Loucy (cell line): ENCODE measurements at regions not wholly inside any gene's neighbourhood (a gene's known extent, or its start where the extent isn't known, plus 50 kb on each side); places are given as distances from the start of the nearest gene placed in this dataset.

Experiments used
- H2AFZ ChIP-seq: fragments of 200-600 bp; sonication (generic); 2 replicates; pipeline ENCODE4 v1.6.0; 2016; ENCODE audit warnings: antibody characterized with exemption, mild to moderate bottlenecking, low read length, moderate library complexity
- H3F3A ChIP-seq: fragments of 200-600 bp; 2 replicates; pipeline ENCODE4 v1.6.0; 2016; ENCODE audit warnings: antibody characterized with exemption, low read depth, mild to moderate bottlenecking
- H3K27me3 ChIP-seq: fragments of 200-600 bp; sonication (generic); 2 replicates; pipeline ENCODE4 v1.6.1; 2014; ENCODE audit warnings: low read length, mild to moderate bottlenecking; ENCODE audit not compliant: insufficient read depth, poor library complexity, severe bottlenecking
- H3K36me3 ChIP-seq: fragments of 200-600 bp; sonication (generic); 2 replicates; pipeline ENCODE4 v1.6.1; 2016; ENCODE audit warnings: low read length; ENCODE audit not compliant: insufficient read depth
- H3K4me1 ChIP-seq: fragments of 200-600 bp; sonication (generic); 2 replicates; pipeline ENCODE4 v1.5.1; 2014; ENCODE audit warnings: low read length, mild to moderate bottlenecking; ENCODE audit not compliant: insufficient read depth, poor library complexity, severe bottlenecking
- H3K4me2 ChIP-seq: fragments of 200-600 bp; sonication (generic); 2 replicates; pipeline ENCODE4 v1.6.0; 2014; ENCODE audit warnings: antibody characterized with exemption, low read length, low read depth, mild to moderate bottlenecking; ENCODE audit not compliant: poor library complexity, severe bottlenecking
- H3K4me3 ChIP-seq: fragments of 200-600 bp; sonication (generic); 2 replicates; pipeline ENCODE4 v1.5.1; 2014; ENCODE audit warnings: low read length, mild to moderate bottlenecking, mixed read lengths; ENCODE audit not compliant: poor library complexity, severe bottlenecking
- H3K79me2 ChIP-seq: fragments of 200-600 bp; sonication (generic); 2 replicates; pipeline ENCODE4 v1.6.1; 2014; ENCODE audit warnings: low read length; ENCODE audit not compliant: insufficient read depth
- H3K9ac ChIP-seq: fragments of 200-600 bp; sonication (generic); 2 replicates; pipeline ENCODE4 v1.6.0; 2014; ENCODE audit warnings: mild to moderate bottlenecking, low read depth, low read length, moderate library complexity; ENCODE audit not compliant: poor library complexity, severe bottlenecking
- H3K9me2 ChIP-seq: fragments of 200-600 bp; sonication (generic); replicated peaks from 2 replicates; pipeline ENCODE4 v1.6.1; 2016; ENCODE audit warnings: low read depth, low read length, mixed read lengths
- H3K9me3 ChIP-seq: fragments of 200-600 bp; sonication (generic); 2 replicates; pipeline ENCODE4 v1.6.1; 2014; ENCODE audit warnings: mild to moderate bottlenecking, antibody characterized with exemption, low read length, low read depth; ENCODE audit not compliant: insufficient read depth
- H4K20me1 ChIP-seq: fragments of 200-600 bp; sonication (generic); 2 replicates; pipeline ENCODE4 v1.6.0; 2014; ENCODE audit warnings: antibody characterized with exemption, low read length, mild to moderate bottlenecking; ENCODE audit not compliant: insufficient read depth, poor library complexity, severe bottlenecking
- EZH2phosphoT487 ChIP-seq: fragments of 200-600 bp; IDR thresholded peaks from 2 replicates; pipeline ENCODE4 v1.6.1; 2018; ENCODE audit warnings: antibody characterized with exemption, mild to moderate bottlenecking, moderate library complexity, borderline replicate concordance
- TF ChIP-seq, protein P1 (sequence below): fragments of 200-600 bp; sonication (generic); conservative IDR thresholded peaks from 2 replicates; pipeline ENCODE4 v1.5.1; 2014; ENCODE audit warnings: mild to moderate bottlenecking, antibody characterized with exemption, low read length

GRCh38 chr22:22094921-22095320, 112.3 kb upstream of the TOP3B start:
- Histone ChIP-seq H3K9me3 (no peaks in the 10 kb centered on the region), H3K4me3 (no peak overlapping the region), H3K27me3 (peaks cover 24% of the 10 kb centered on the region), H3K9ac (no peak overlapping the region), H3K36me3 (no peaks in the 10 kb centered on the region), H3K9me2 (no peaks in the 10 kb centered on the region), H4K20me1 (no peaks in the 10 kb centered on the region), H3K4me1 (no peaks in the 10 kb centered on the region), H3K79me2 (no peaks in the 10 kb centered on the region), H2AFZ (no peak overlapping the region), H3F3A (no peaks in the 10 kb centered on the region), H3K4me2 (no peak overlapping the region)
- TF ChIP-seq, protein P1, sequence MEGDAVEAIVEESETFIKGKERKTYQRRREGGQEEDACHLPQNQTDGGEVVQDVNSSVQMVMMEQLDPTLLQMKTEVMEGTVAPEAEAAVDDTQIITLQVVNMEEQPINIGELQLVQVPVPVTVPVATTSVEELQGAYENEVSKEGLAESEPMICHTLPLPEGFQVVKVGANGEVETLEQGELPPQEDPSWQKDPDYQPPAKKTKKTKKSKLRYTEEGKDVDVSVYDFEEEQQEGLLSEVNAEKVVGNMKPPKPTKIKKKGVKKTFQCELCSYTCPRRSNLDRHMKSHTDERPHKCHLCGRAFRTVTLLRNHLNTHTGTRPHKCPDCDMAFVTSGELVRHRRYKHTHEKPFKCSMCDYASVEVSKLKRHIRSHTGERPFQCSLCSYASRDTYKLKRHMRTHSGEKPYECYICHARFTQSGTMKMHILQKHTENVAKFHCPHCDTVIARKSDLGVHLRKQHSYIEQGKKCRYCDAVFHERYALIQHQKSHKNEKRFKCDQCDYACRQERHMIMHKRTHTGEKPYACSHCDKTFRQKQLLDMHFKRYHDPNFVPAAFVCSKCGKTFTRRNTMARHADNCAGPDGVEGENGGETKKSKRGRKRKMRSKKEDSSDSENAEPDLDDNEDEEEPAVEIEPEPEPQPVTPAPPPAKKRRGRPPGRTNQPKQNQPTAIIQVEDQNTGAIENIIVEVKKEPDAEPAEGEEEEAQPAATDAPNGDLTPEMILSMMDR: no peak
- no peak for TF ChIP-seq EZH2phosphoT487

DNA sequence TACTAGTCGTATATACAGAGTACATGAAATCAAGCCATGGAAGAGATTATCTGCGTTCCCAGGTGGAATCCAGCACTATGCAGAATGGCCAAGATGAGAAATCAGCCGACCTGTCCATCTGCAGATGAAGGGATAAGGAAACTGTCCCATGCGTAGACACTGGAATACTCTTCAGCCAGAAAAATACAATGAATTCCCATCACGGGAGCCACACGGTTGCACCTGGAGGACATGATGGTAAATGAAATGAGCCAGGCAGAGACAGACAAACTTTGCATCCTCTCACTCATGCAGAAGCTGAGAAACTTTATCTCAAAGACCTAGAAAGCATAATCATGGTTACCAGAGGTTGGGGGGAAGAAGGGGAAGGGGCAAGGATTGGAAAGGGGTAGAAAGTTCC, 111.9 kb upstream of the TOP3B start:
- no peak overlapping the region for H2AFZ ChIP-seq
- no peaks in the 10 kb centered on the region for H4K20me1 ChIP-seq
- no peaks in the 10 kb centered on the region for H3K9me3 ChIP-seq
- H3K4me2 ChIP-seq: no peak overlapping the region
- TF ChIP-seq EZH2phosphoT487: no peak
- TF ChIP-seq, protein P1: no peak
- H3K4me3 ChIP-seq: no peak overlapping the region
- H3F3A ChIP-seq: no peaks in the 10 kb centered on the region
- no peaks in the 10 kb centered on the region for H3K36me3 ChIP-seq
- no peaks in the 10 kb centered on the region for H3K4me1 ChIP-seq
- no peaks in the 10 kb centered on the region for H3K9me2 ChIP-seq
- H3K79me2 ChIP-seq: no peaks in the 10 kb centered on the region
- H3K27me3 ChIP-seq: peaks cover 24% of the 10 kb centered on the region
- no peak overlapping the region for H3K9ac ChIP-seq

DNA sequence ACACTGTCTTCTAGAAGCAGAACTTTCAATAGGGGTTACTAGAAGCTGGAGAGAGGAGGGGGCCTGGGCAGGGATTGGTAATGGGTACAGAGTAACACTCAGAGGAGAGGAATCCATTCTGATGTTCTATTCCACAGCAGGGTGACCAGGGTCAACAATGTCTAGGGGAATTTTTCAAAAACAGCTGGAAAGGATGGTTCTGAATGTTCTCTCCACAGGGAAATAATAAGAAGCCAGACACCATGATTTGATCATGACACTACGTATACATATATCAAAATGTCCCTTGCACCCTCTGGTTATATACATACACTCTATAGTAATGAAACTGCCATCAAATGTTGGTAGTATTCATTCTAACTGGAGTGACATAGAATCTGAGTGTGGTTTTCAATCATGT, 111.2 kb upstream of the TOP3B start:
- H3K79me2 ChIP-seq: no peaks in the 10 kb centered on the region
- H3K4me1 ChIP-seq: no peaks in the 10 kb centered on the region
- no peak overlapping the region for H3K4me2 ChIP-seq
- TF ChIP-seq, protein P1: no peak
- no peak for TF ChIP-seq EZH2phosphoT487
- no peaks in the 10 kb centered on the region for H3F3A ChIP-seq
- H2AFZ ChIP-seq: no peak overlapping the region
- no peaks in the 10 kb centered on the region for H3K36me3 ChIP-seq
- peaks cover 24% of the 10 kb centered on the region for H3K27me3 ChIP-seq
- H4K20me1 ChIP-seq: no peaks in the 10 kb centered on the region
- no peaks in the 10 kb centered on the region for H3K9me3 ChIP-seq
- H3K9ac ChIP-seq: no peak overlapping the region
- H3K9me2 ChIP-seq: no peaks in the 10 kb centered on the region
- no peak overlapping the region for H3K4me3 ChIP-seq
